Sigmoid colon (tissue), 6 donors: ENCODE measurements at regions not wholly inside any gene's neighbourhood (a gene's known extent, or its start where the extent isn't known, plus 50 kb on each side); places are given as distances from the start of the nearest gene placed in this dataset.

Experiments used
- DNase-seq: peaks from one replicate; pipeline ENCODE4 v3.0.0-alpha.2; 2019
- H3K27ac ChIP-seq, 4 donors: fragments of 200-600 bp; sonication (generic); one replicate each; pipeline ENCODE4 v1.5.1; 2016 to 2019; ENCODE audit warnings: mild to moderate bottlenecking in 1 of 4
- H3K27me3 ChIP-seq, 3 donors: fragments of 200-600 bp; sonication (generic); one replicate each; pipeline ENCODE4 v1.5.1; 2019; ENCODE audit warnings: mild to moderate bottlenecking in 1 of 3
- H3K36me3 ChIP-seq, 4 donors: fragments of 200-600 bp; sonication (generic); one replicate each; pipeline ENCODE4 v1.5.1; 2016 to 2019
- H3K4me1 ChIP-seq, 4 donors: fragments of 200-600 bp; sonication (generic); one replicate each; pipeline ENCODE4 v1.5.1; 2017 to 2019
- H3K4me3 ChIP-seq, 4 donors: fragments of 200-600 bp; sonication (generic); one replicate each; pipeline ENCODE4 v1.5.1; 2017 to 2019; ENCODE audit warnings: mild to moderate bottlenecking in 2 of 4, moderate library complexity in 1 of 4
- H3K9me3 ChIP-seq, 4 donors: fragments of 200-600 bp in 3 of 4; sonication (generic) in 3 of 4; one replicate each; pipeline versions ENCODE4 v1.5.1 to v1.6.1; 2013 to 2019
- EP300 ChIP-seq, 4 donors: sonication (generic); formaldehyde crosslinking; IDR thresholded peaks; one replicate each; pipeline ENCODE4 v1.6.1; 2017; ENCODE audit warnings: antibody characterized with exemption in 4 of 4
- POLR2A ChIP-seq, 2 donors: fragments of 450-650 bp; IDR thresholded peaks; one replicate each; pipeline ENCODE4 v1.6.1; 2016; ENCODE audit warnings: antibody characterized with exemption in 2 of 2, mild to moderate bottlenecking in 2 of 2, moderate library complexity in 2 of 2
- POLR2AphosphoS5 ChIP-seq, 4 donors: sonication (generic); formaldehyde crosslinking; IDR thresholded peaks; one replicate each; pipeline ENCODE4 v1.6.1; 2017; ENCODE audit warnings: antibody characterized with exemption in 4 of 4
- WGBS, 2 donors: extraction: QIAGEN DNeasy Blood & Tissue Kit; methylation state at CpG; one replicate each; pipeline ENCODE4 v1.1.7; 2013; 5-methylcytosine and 5-hydroxymethylcytosine counted together
- intact Hi-C: fragments of 100-400 bp; cut with DNase I; formaldehyde crosslinking; loops from one replicate; pipeline ENCODE4 v1.15.1; 2023
- TF ChIP-seq, protein P1 (sequence below), 4 experiments: fragments of 450-650 bp in 3 of 4; fragments of 200-600 bp in 1 of 4; IDR thresholded peaks; one replicate each; pipeline ENCODE4 v1.5.1; 2016 to 2019; ENCODE audit warnings: antibody characterized with exemption in 4 of 4, mild to moderate bottlenecking in 3 of 4, moderate library complexity in 2 of 4
- donor health status: healthy with polysubstance abuse.
- donor health status: healthy.

GRCh38 chrX:124475358-124475757 lies 129.0 kb downstream of the SH2D1A start:
- no peaks in the 10 kb centered on the region for H3K9me3 ChIP-seq
- intact Hi-C loops = no loop called here
- 55 to 67% methylated on average over 2 of the region's 2 CpGs for WGBS, 2 donors
- no peaks in the 10 kb centered on the region for H3K4me1 ChIP-seq
- no peak overlapping the region for H3K4me3 ChIP-seq
- H3K36me3 ChIP-seq = no peaks in the 10 kb centered on the region
- no peak for TF ChIP-seq EP300 (IDR thresholded peaks at IDR 0.05)
- no peak for TF ChIP-seq POLR2AphosphoS5 (IDR thresholded peaks at IDR 0.05)
- TF ChIP-seq, protein P1, sequence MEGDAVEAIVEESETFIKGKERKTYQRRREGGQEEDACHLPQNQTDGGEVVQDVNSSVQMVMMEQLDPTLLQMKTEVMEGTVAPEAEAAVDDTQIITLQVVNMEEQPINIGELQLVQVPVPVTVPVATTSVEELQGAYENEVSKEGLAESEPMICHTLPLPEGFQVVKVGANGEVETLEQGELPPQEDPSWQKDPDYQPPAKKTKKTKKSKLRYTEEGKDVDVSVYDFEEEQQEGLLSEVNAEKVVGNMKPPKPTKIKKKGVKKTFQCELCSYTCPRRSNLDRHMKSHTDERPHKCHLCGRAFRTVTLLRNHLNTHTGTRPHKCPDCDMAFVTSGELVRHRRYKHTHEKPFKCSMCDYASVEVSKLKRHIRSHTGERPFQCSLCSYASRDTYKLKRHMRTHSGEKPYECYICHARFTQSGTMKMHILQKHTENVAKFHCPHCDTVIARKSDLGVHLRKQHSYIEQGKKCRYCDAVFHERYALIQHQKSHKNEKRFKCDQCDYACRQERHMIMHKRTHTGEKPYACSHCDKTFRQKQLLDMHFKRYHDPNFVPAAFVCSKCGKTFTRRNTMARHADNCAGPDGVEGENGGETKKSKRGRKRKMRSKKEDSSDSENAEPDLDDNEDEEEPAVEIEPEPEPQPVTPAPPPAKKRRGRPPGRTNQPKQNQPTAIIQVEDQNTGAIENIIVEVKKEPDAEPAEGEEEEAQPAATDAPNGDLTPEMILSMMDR (IDR thresholded peaks at IDR 0.05) = no peak
- no peak for TF ChIP-seq POLR2A (IDR thresholded peaks at IDR 0.05)
- H3K27me3 ChIP-seq = no peaks in the 10 kb centered on the region
- no peak overlapping the region for H3K27ac ChIP-seq
- no peak for DNase-seq

GRCh38 chrX:124476562-124476961 lies 130.2 kb downstream of the SH2D1A start:
- no peak overlapping the region for H3K4me3 ChIP-seq
- H3K4me1 ChIP-seq = no peaks in the 10 kb centered on the region
- TF ChIP-seq, protein P1 (IDR thresholded peaks at IDR 0.05) = no peak
- TF ChIP-seq POLR2A (IDR thresholded peaks at IDR 0.05) (no peak), EP300 (IDR thresholded peaks at IDR 0.05) (no peak), POLR2AphosphoS5 (IDR thresholded peaks at IDR 0.05) (no peak)
- WGBS, 2 donors = 86 to 87% methylated on average over 2 of the region's 2 CpGs
- H3K27me3 ChIP-seq = no peaks in the 10 kb centered on the region
- H3K36me3 ChIP-seq = no peaks in the 10 kb centered on the region
- no peak overlapping the region for H3K27ac ChIP-seq
- no peak for DNase-seq
- intact Hi-C loops = no loop called here
- no peaks in the 10 kb centered on the region for H3K9me3 ChIP-seq

- Histone ChIP-seq H3K36me3 (no peaks in the 10 kb centered on the region), H3K9me3 (no peaks in the 10 kb centered on the region), H3K27me3 (no peaks in the 10 kb centered on the region), H3K4me1 (no peaks in the 10 kb centered on the region), H3K27ac (no peak overlapping the region), H3K4me3 (no peak overlapping the region)
- DNase-seq = no peak
- 84% methylated on average over 5 of the region's 5 CpGs for WGBS, 2 donors
- TF ChIP-seq POLR2A (IDR thresholded peaks at IDR 0.05) (no peak), POLR2AphosphoS5 (IDR thresholded peaks at IDR 0.05) (no peak), EP300 (IDR thresholded peaks at IDR 0.05) (no peak)
- TF ChIP-seq, protein P1 (IDR thresholded peaks at IDR 0.05) = no peak
- intact Hi-C loops = no loop called here
These were observed 131.7 kb downstream of the SH2D1A start for GRCh38 chrX:124478046-124478445.

GRCh38 chrX:124488412-124489161 lies 142.2 kb downstream of the SH2D1A start:
- TF ChIP-seq EP300 (IDR thresholded peaks at IDR 0.05) (no peak), POLR2AphosphoS5 (IDR thresholded peaks at IDR 0.05) (no peak)
- no peaks in the 10 kb centered on the region for H3K36me3 ChIP-seq
- H3K4me1 ChIP-seq = no peaks in the 10 kb centered on the region
- H3K4me3 ChIP-seq = no peak overlapping the region
- no peaks in the 10 kb centered on the region for H3K9me3 ChIP-seq
- no peaks in the 10 kb centered on the region for H3K27me3 ChIP-seq
- WGBS, 2 donors = 74 to 82% methylated on average over 4 of the region's 4 CpGs
- DNase-seq = no peak
- H3K27ac ChIP-seq = no peak overlapping the region
- intact Hi-C loops = no loop called here

DNA sequence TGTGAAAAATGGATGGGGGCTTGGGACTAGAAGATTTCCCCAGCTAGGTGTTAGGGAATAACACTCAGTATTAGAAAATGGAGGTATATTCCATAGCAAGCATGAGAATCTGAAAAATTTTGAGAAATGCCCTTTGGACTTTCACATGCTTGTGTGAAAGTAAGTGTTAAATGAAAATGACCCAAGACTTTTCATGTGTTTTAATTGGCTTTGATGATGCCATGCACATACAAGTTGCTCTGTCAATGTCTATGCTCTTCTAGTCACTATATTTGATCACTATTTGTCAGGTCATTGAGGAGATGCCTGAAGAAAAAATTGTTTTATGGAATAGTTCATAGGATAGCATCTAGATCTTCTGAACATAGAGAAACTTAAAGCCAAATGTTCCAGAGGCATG lies 147.6 kb downstream of the SH2D1A start:
- Histone ChIP-seq H3K9me3 (no peaks in the 10 kb centered on the region), H3K27me3 (no peaks in the 10 kb centered on the region), H3K4me1 (no peaks in the 10 kb centered on the region), H3K4me3 (no peak overlapping the region), H3K36me3 (no peaks in the 10 kb centered on the region), H3K27ac (no peak overlapping the region)
- no peak for DNase-seq
- TF ChIP-seq POLR2AphosphoS5 (IDR thresholded peaks at IDR 0.05) = no peak
- no peak for TF ChIP-seq EP300 (IDR thresholded peaks at IDR 0.05)
- TF ChIP-seq, protein P1 (IDR thresholded peaks at IDR 0.05) = no peak
- TF ChIP-seq POLR2A (IDR thresholded peaks at IDR 0.05) = no peak
- intact Hi-C loops = no loop called here
